ENCODE measurements at regions not wholly inside any gene's neighbourhood (a gene's known extent, or its start where the extent isn't known, plus 50 kb on each side); places are given as distances from the start of the nearest gene placed in this dataset.

DNA sequence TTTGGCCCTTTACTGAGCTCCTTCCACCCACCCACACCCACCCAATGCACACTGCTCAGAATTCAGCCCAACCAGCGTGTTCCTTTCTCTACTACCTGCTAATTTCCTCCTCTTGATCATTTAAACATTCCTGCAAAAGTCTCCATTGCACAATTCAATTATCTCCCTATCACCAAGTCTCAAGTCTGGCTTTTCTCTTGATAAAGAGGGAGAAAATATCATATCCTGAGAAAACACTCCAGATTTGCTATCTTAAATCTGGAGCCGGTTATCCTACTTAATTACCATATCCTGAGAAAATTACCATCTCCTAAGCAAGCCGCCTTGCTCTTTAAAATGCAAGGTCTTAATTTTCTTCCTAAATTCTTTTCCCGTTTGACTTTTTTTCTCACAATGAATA lies 505.5 kb downstream of the XPNPEP1 start:
- H3K27me3 ChIP-seq (replicated peaks; ENCODE audit: insufficient read depth), result no peaks in the 10 kb centered on the region
- no peak overlapping the region for H3K9ac ChIP-seq
- H3K4me1 ChIP-seq (ENCODE audit: insufficient read depth), result peaks cover 7% of the 10 kb centered on the region
- no peak overlapping the region for H2AFZ ChIP-seq
- 61 to 72% methylated on average over 4 of the region's 4 CpGs for WGBS, 2 experiments (ENCODE audit: low coverage in 1 of 2, low lambda C conversion rate in 2 of 2, missing lambda C conversion rate in 2 of 2)
- H3K9me2 ChIP-seq (ENCODE audit: insufficient read depth), result no peaks in the 10 kb centered on the region
- no peak overlapping the region for H3K4me2 ChIP-seq (ENCODE audit: unreplicated experiment)
- DNase-seq, result no peak
- no peaks in the 10 kb centered on the region for H4K20me1 ChIP-seq (ENCODE audit: insufficient read depth)
- H3K36me3 ChIP-seq (ENCODE audit: low read depth), result no peaks in the 10 kb centered on the region
- no peak overlapping the region for H3K4me3 ChIP-seq
- H3F3A ChIP-seq (ENCODE audit: insufficient read depth), result no peaks in the 10 kb centered on the region
- no peak overlapping the region for H3K27ac ChIP-seq
- in situ Hi-C loops (cut with MboI), result no loop called here
- H3K9me3 ChIP-seq (ENCODE audit: low read depth), result no peaks in the 10 kb centered on the region
- no peak for TF ChIP-seq EZH2 (IDR thresholded peaks at IDR 0.05; ENCODE audit: insufficient read depth, poor library complexity, severe bottlenecking)
- no peaks in the 10 kb centered on the region for H3K79me2 ChIP-seq (ENCODE audit: insufficient read depth)

GRCh38 chr10:109412353-109412752 lies 511.0 kb downstream of the XPNPEP1 start:
- in situ Hi-C loops (cut with MboI), result no loop called here
- no peaks in the 10 kb centered on the region for H3K4me1 ChIP-seq (ENCODE audit: insufficient read depth)
- H4K20me1 ChIP-seq (ENCODE audit: insufficient read depth), result no peaks in the 10 kb centered on the region
- H2AFZ ChIP-seq, result no peak overlapping the region
- no peak overlapping the region for H3K4me3 ChIP-seq
- H3K4me2 ChIP-seq (ENCODE audit: unreplicated experiment), result no peak overlapping the region
- H3F3A ChIP-seq (ENCODE audit: insufficient read depth), result no peaks in the 10 kb centered on the region
- no peaks in the 10 kb centered on the region for H3K9me3 ChIP-seq (ENCODE audit: low read depth)
- H3K27ac ChIP-seq, result no peak overlapping the region
- H3K36me3 ChIP-seq (ENCODE audit: low read depth), result no peaks in the 10 kb centered on the region
- H3K9me2 ChIP-seq (ENCODE audit: insufficient read depth), result no peaks in the 10 kb centered on the region
- WGBS, 2 experiments (ENCODE audit: low coverage in 1 of 2, low lambda C conversion rate in 2 of 2, missing lambda C conversion rate in 2 of 2), result 86 to 100% methylated on average over 1 of the region's 1 CpG
- H3K9ac ChIP-seq, result no peak overlapping the region
- DNase-seq, result no peak
- TF ChIP-seq EZH2 (IDR thresholded peaks at IDR 0.05; ENCODE audit: insufficient read depth, poor library complexity, severe bottlenecking) (no peak), EZH2phosphoT487 (IDR thresholded peaks at IDR 0.05; ENCODE audit: insufficient read depth, low read depth) (no peak)
- H3K27me3 ChIP-seq (replicated peaks; ENCODE audit: insufficient read depth), result no peaks in the 10 kb centered on the region
- no peaks in the 10 kb centered on the region for H3K79me2 ChIP-seq (ENCODE audit: insufficient read depth)

DNA sequence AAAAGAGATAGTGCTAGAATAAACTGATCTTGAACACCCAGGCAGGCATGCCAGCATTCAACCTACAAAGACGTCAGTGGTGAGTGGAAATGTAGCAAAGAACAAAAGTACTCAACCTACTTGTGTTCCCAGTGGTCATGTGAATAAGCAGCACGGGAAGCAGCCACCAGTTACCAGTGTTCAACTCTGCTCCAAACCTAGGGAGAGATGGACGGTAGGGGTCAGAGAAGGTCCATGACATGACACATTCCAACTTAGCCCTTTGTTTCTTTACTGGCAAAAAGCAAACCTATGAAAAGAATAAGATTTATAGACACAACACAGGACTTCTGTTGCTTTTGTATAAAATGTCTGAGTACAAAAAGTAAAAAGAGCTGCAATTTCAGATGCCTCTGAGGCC lies 511.4 kb downstream of the XPNPEP1 start:
- no peak for DNase-seq
- Histone ChIP-seq H3K9me3 (ENCODE audit: low read depth) (no peaks in the 10 kb centered on the region), H3F3A (ENCODE audit: insufficient read depth) (no peaks in the 10 kb centered on the region), H3K27ac (no peak overlapping the region), H3K9me2 (ENCODE audit: insufficient read depth) (no peaks in the 10 kb centered on the region), H4K20me1 (ENCODE audit: insufficient read depth) (no peaks in the 10 kb centered on the region), H3K36me3 (ENCODE audit: low read depth) (no peaks in the 10 kb centered on the region), H3K4me1 (ENCODE audit: insufficient read depth) (no peaks in the 10 kb centered on the region), H2AFZ (no peak overlapping the region), H3K79me2 (ENCODE audit: insufficient read depth) (no peaks in the 10 kb centered on the region), H3K27me3 (replicated peaks; ENCODE audit: insufficient read depth) (no peaks in the 10 kb centered on the region), H3K4me2 (ENCODE audit: unreplicated experiment) (no peak overlapping the region), H3K4me3 (no peak overlapping the region), H3K9ac (no peak overlapping the region)
- 44 to 49% methylated on average over 3 of the region's 3 CpGs for WGBS, 2 experiments (ENCODE audit: low coverage in 1 of 2, low lambda C conversion rate in 2 of 2, missing lambda C conversion rate in 2 of 2)
- TF ChIP-seq EZH2phosphoT487 (IDR thresholded peaks at IDR 0.05; ENCODE audit: insufficient read depth, low read depth) (no peak), EZH2 (IDR thresholded peaks at IDR 0.05; ENCODE audit: insufficient read depth, poor library complexity, severe bottlenecking) (no peak)
- in situ Hi-C loops (cut with MboI), result no loop called here

- in situ Hi-C loops (cut with MboI), result no loop called here
- Histone ChIP-seq H3K36me3 (ENCODE audit: low read depth) (no peaks in the 10 kb centered on the region), H3K79me2 (ENCODE audit: insufficient read depth) (no peaks in the 10 kb centered on the region), H3K27ac (no peak overlapping the region), H3K27me3 (replicated peaks; ENCODE audit: insufficient read depth) (no peaks in the 10 kb centered on the region), H3K9me3 (ENCODE audit: low read depth) (no peaks in the 10 kb centered on the region), H3K9ac (no peak overlapping the region), H3K4me1 (ENCODE audit: insufficient read depth) (no peaks in the 10 kb centered on the region), H3K4me2 (ENCODE audit: unreplicated experiment) (no peak overlapping the region), H3F3A (ENCODE audit: insufficient read depth) (no peaks in the 10 kb centered on the region), H4K20me1 (ENCODE audit: insufficient read depth) (no peaks in the 10 kb centered on the region), H3K4me3 (no peak overlapping the region), H2AFZ (no peak overlapping the region), H3K9me2 (ENCODE audit: insufficient read depth) (no peaks in the 10 kb centered on the region)
- no peak for DNase-seq
- no peak for TF ChIP-seq EZH2 (IDR thresholded peaks at IDR 0.05; ENCODE audit: insufficient read depth, poor library complexity, severe bottlenecking)
- TF ChIP-seq EZH2phosphoT487 (IDR thresholded peaks at IDR 0.05; ENCODE audit: insufficient read depth, low read depth), result no peak
- WGBS, 2 experiments (ENCODE audit: low coverage in 1 of 2, low lambda C conversion rate in 2 of 2, missing lambda C conversion rate in 2 of 2), result 10 to 20% methylated on average over 2 of the region's 2 CpGs
These were observed 518.0 kb downstream of the XPNPEP1 start for GRCh38 chr10:109405338-109405737.

DNA sequence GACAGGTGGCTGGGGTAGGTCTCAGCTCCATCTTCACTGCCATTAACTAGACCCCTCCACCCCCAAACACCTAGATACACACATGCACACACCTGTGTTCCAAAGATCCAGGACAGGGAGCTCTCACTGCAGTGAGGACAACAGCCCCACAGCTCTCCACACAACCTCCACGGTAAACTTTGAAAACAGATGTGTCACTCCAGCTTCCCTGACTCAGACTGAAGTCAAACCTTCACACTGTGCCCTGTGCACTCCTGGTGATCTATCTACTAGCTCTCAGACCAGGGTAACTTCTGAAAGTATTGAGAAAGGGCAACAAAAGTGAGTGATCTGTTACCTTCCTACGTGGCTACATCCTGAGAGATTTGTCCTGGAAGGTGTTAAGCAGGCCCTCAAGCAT lies 519.8 kb downstream of the XPNPEP1 start:
- TF ChIP-seq EZH2phosphoT487 (IDR thresholded peaks at IDR 0.05; ENCODE audit: insufficient read depth, low read depth) (no peak), EZH2 (IDR thresholded peaks at IDR 0.05; ENCODE audit: insufficient read depth, poor library complexity, severe bottlenecking) (no peak)
- Histone ChIP-seq H2AFZ (no peak overlapping the region), H3F3A (ENCODE audit: insufficient read depth) (no peaks in the 10 kb centered on the region)

More for the DNA sequence above, 519.8 kb downstream of the XPNPEP1 start:
- no peak overlapping the region for H3K27ac ChIP-seq
- in situ Hi-C loops (cut with MboI), result no loop called here
- 34 to 48% methylated on average over 2 of the region's 2 CpGs for WGBS, 2 experiments (ENCODE audit: low coverage in 1 of 2, low lambda C conversion rate in 2 of 2, missing lambda C conversion rate in 2 of 2)
- no peaks in the 10 kb centered on the region for H3K9me2 ChIP-seq (ENCODE audit: insufficient read depth)
- no peaks in the 10 kb centered on the region for H4K20me1 ChIP-seq (ENCODE audit: insufficient read depth)
- H3K4me3 ChIP-seq, result no peak overlapping the region
- no peaks in the 10 kb centered on the region for H3K4me1 ChIP-seq (ENCODE audit: insufficient read depth)
- H3K27me3 ChIP-seq (replicated peaks; ENCODE audit: insufficient read depth), result no peaks in the 10 kb centered on the region
- no peaks in the 10 kb centered on the region for H3K9me3 ChIP-seq (ENCODE audit: low read depth)
- H3K36me3 ChIP-seq (ENCODE audit: low read depth), result no peaks in the 10 kb centered on the region
- no peak overlapping the region for H3K4me2 ChIP-seq (ENCODE audit: unreplicated experiment)
- DNase-seq, result peak; percentile 16
- H3K9ac ChIP-seq, result no peak overlapping the region
- no peaks in the 10 kb centered on the region for H3K79me2 ChIP-seq (ENCODE audit: insufficient read depth)

Data from GM23248 (cell line).